ENCODE measurements at regions not wholly inside any gene's neighbourhood (a gene's known extent, or its start where the extent isn't known, plus 50 kb on each side); places are given as distances from the start of the nearest gene placed in this dataset.

DNA sequence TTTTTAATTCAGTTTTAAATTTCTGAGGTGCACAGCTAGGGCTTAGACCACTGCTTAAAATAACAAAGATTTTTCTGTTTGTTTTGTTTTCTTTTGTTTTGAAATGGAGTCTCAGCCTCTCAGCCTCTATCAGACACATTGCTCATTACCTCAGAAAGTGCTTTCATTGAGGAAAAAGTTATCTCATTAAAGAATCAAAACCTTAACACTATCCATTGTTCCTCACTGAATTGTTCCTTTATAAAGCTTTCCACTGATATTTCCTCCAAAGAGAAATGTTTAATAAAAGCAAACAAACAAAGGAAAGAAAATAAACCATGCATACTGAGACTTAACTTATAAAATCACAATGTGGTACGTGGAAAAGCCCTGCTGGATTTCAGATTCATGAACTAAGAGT, 63.8 kb downstream of the SIPA1L2 start:
- no CpG with 5 or more reads among the region's 1 CpG for WGBS, 2 experiments (ENCODE audit: extremely low coverage in 2 of 2, insufficient read length in 1 of 2)
- no peak overlapping the region for H3K23ac ChIP-seq (ENCODE audit: low read depth, low read length)
- H3K18ac ChIP-seq (ENCODE audit: low read depth, low read length) = no peak overlapping the region
- no peak overlapping the region for H3K9ac ChIP-seq (ENCODE audit: low read depth, low read length)
- H2BK20ac ChIP-seq (ENCODE audit: low read depth, low read length) = no peak overlapping the region
- dilution Hi-C loops (cut with HindIII; ENCODE audit: low sequenced_read_pairs, unreplicated experiment) = no loop called here
- no peak for DNase-seq
- no peak overlapping the region for H3K4ac ChIP-seq (ENCODE audit: low read depth, low read length)
- peaks cover 0 to 8% of the 10 kb centered on the region in 2 experiments; a peak in 1 of 4 replicates for H3K79me1 ChIP-seq (ENCODE audit: low read depth in 1 of 2, low read length in 2 of 2)
- no peaks in the 10 kb centered on the region for H4K20me1 ChIP-seq (ENCODE audit: insufficient read depth, low read length)
- TF ChIP-seq POLR2A (IDR thresholded peaks at IDR 0.05; ENCODE audit: low read depth, low read length) = no peak
- TF ChIP-seq RAD21 (IDR thresholded peaks at IDR 0.05; ENCODE audit: low read length) = no peak
- TF ChIP-seq MAFK (IDR thresholded peaks at IDR 0.05; ENCODE audit: low read depth, low read length) = no peak
- TF ChIP-seq ELK1 (IDR thresholded peaks at IDR 0.05; ENCODE audit: borderline replicate concordance, low read depth, low read length) = no peak
- no peak for TF ChIP-seq RCOR1 (IDR thresholded peaks at IDR 0.05; ENCODE audit: insufficient replicate concordance, low read length)
- no peak for TF ChIP-seq RFX5 (IDR thresholded peaks at IDR 0.05; ENCODE audit: low read depth, low read length)
- no peak for TF ChIP-seq FOS (IDR thresholded peaks at IDR 0.05; ENCODE audit: low read depth, low read length)
- TF ChIP-seq CHD1 (IDR thresholded peaks at IDR 0.05; ENCODE audit: low read depth, low read length) = no peak
- no peak for TF ChIP-seq SMC3 (IDR thresholded peaks at IDR 0.05; ENCODE audit: low read depth, low read length)
- no peak for TF ChIP-seq MXI1 (IDR thresholded peaks at IDR 0.05; ENCODE audit: borderline replicate concordance, low read depth, low read length)
- TF ChIP-seq NFE2L2 (IDR thresholded peaks at IDR 0.05; ENCODE audit: low read depth, low read length) = no peak
- no peak for TF ChIP-seq MAZ (IDR thresholded peaks at IDR 0.05; ENCODE audit: borderline replicate concordance, low read depth, low read length)
- TF ChIP-seq, protein P1, sequence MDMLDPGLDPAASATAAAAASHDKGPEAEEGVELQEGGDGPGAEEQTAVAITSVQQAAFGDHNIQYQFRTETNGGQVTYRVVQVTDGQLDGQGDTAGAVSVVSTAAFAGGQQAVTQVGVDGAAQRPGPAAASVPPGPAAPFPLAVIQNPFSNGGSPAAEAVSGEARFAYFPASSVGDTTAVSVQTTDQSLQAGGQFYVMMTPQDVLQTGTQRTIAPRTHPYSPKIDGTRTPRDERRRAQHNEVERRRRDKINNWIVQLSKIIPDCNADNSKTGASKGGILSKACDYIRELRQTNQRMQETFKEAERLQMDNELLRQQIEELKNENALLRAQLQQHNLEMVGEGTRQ (IDR thresholded peaks at IDR 0.05; ENCODE audit: low read depth, low read length) = no peak
- TF ChIP-seq CEBPB (IDR thresholded peaks at IDR 0.05; ENCODE audit: low read depth, low read length) = no peak
- TF ChIP-seq BHLHE40 (IDR thresholded peaks at IDR 0.05; ENCODE audit: low read depth, low read length) = no peak
- TF ChIP-seq CTCF (conservative IDR thresholded peaks at IDR 0.05; ENCODE audit: low read depth, low read length) = no peak
- H3K14ac ChIP-seq (replicated peaks; ENCODE audit: low read depth, low read length) = no peak overlapping the region
- peaks cover 4% of the 10 kb centered on the region for H3K4me1 ChIP-seq (ENCODE audit: control insufficient read depth, insufficient read depth, low read length)
- no peak overlapping the region for H3K4me2 ChIP-seq (ENCODE audit: low read depth, low read length)
- H4K5ac ChIP-seq (ENCODE audit: low read depth, low read length) = no peak overlapping the region
- no peak overlapping the region for H4K8ac ChIP-seq (ENCODE audit: low read depth in 2 of 2, low read length in 2 of 2)
- no peak overlapping the region for H2BK5ac ChIP-seq (ENCODE audit: low read depth, low read length, poor library complexity, severe bottlenecking)
- H2AFZ ChIP-seq (replicated peaks; ENCODE audit: low read length, poor library complexity) = no peak overlapping the region
- no peaks in the 10 kb centered on the region for H3K27me3 ChIP-seq (ENCODE audit: control insufficient read depth, insufficient read depth, low read length)
- BruUV-seq (replicated peaks) = no TSS peak
- in situ Hi-C loops (cut with MboI; ENCODE audit: low sequenced_read_pairs) = no loop called here
- H3K56ac ChIP-seq (ENCODE audit: extremely low read depth, insufficient read depth, low read length) = no peak overlapping the region
- ATAC-seq (ENCODE audit: low read depth) = no peak
- no peak overlapping the region for H4K91ac ChIP-seq (ENCODE audit: insufficient read depth, low read depth, low read length)
- intact Hi-C loops (cut with micrococcal nuclease) = no loop called here
- ChIA-PET CTCF (no interaction called here), POLR2A (ENCODE audit: unreplicated experiment) (no interaction called here)
- no peak overlapping the region for H2AK5ac ChIP-seq (ENCODE audit: low read depth, low read length)
- H3K27ac ChIP-seq (ENCODE audit: insufficient read depth, low read length) = no peak overlapping the region
- H2AK9ac ChIP-seq (replicated peaks; ENCODE audit: low read depth, low read length, poor library complexity) = no peak overlapping the region
- H3K9me3 ChIP-seq (ENCODE audit: control insufficient read depth, insufficient read depth, low read length) = no peaks in the 10 kb centered on the region
- H3K36me3 ChIP-seq (ENCODE audit: control insufficient read depth, insufficient read depth, low read length) = no peaks in the 10 kb centered on the region; the same call in 1 of the 2 replicates
- no peak overlapping the region for H2BK15ac ChIP-seq (ENCODE audit: low read depth, low read length)
- no peak overlapping the region for H3K4me3 ChIP-seq (ENCODE audit: insufficient read depth, low read depth, low read length)
- H3K9me1 ChIP-seq (ENCODE audit: insufficient read depth, low read length) = peaks cover 3% of the 10 kb centered on the region; the same call in 1 of the 2 replicates
- no peak overlapping the region for H2BK120ac ChIP-seq (ENCODE audit: low read depth, low read length)

All from IMR-90 (cell line).